GM19455 (cell line): ENCODE measurements at regions not wholly inside any gene's neighbourhood (a gene's known extent, or its start where the extent isn't known, plus 50 kb on each side); places are given as distances from the start of the nearest gene placed in this dataset.

Source experiments
- ATAC-seq: cut with Tn5 transposase; IDR thresholded peaks from one replicate; pipeline ENCODE4 v1.9.1; 2021; ENCODE audit not compliant: unreplicated experiment

DNA sequence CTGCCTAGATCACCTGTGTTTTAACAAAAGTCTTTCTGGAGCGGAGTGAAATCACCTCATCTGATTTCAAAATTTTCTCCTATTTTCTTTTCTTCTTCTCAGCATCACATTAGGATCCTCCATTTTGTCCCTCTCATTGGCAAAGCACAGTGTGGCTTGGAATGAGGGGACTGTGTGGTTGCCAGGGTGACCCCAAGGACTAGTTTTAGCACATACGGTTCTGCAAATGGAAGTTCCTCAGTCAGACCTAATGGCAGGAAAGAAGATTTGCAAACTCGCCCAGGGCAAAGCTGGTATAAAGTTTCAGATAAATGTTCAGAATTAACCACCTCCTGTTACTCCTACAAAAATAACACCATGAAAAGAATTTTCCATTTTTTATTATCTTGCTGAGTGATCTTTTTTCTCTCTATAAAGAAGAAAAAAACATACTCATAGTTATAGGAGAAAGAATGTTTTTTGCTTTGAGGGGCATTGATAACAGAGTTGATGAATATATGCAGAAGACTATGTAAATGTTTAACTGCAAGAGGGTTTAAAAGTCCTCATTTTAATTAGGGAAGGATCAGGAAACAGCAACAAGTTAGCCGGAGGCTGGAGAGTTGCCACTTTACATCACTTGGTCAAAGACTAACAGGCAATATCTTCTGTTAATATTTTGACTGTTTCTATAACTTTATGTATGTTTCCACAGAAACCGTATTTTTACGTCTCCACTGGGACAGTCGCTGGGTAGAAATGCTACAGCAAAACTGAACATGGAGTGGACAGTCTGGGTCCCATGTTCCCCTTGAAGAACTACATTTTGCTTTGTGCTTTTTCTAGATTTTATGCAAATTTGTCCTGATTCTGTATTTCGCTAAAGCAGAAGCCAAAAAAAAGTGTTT is 257.8 kb downstream of the NR2F1-AS1 start:
- ATAC-seq, result no peak

DNA sequence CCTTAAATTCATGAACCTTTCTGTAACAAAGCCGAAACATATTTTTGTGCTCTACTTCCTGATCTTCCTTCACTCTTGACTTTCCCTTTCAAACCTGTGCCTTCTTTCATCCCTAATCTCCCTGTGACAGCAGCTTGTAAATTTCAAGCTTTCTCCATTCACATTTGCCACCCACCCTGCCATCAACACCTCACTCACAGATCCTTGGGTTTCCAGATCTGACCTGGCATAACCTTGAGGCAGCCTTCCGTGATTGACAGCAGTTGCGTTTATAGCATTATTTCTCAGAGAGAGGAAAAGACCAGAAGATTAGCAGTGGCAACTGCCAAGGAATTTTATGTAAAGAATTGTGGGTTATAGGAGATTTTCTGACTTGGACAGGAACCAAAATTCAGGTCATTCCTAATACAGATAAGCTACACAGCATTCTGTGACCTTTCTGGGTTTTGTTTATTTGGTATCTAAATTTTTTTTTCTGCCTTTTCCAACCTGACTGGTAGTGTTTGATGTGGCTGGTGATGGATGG is 260.0 kb downstream of the NR2F1-AS1 start:
- ATAC-seq, result no peak

DNA sequence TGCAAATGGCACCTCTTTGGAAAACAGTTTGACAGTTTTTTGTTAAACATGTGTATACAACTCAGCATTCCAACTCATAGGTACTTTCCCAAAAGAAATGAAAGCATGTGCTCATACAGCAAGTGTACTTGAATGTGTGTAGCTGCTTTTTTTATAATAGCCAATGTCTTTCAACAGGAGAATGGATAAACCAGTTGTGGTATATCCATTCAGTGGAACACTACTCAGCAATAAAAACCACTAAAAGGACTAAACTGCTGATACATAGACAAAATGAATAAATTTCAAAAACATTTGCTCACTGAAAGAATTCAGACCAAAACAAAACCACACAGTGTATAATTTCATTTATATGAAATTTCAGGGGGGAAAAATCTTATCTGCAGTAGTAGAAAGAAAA is 267.3 kb downstream of the NR2F1-AS1 start:
- ATAC-seq, result no peak

DNA sequence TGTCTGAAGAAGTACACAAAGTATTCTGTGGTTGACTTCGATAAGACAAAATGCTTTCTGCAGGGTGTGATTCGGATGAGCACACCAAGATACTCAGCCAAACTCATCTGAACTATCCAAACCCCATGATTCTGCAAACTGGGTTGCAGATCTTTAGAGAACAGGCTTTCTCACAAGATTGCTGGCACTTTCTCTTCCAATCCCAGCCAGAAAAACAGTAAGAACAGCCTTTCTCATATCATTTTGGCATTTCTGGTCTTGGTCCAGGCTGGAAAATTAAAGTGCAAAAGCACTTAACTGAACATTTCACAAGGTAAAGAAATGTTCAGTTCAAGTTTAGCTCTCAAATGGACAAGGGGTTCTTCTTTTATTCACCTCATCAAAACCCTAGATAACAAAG is 269.1 kb downstream of the NR2F1-AS1 start:
- ATAC-seq, result no peak

DNA sequence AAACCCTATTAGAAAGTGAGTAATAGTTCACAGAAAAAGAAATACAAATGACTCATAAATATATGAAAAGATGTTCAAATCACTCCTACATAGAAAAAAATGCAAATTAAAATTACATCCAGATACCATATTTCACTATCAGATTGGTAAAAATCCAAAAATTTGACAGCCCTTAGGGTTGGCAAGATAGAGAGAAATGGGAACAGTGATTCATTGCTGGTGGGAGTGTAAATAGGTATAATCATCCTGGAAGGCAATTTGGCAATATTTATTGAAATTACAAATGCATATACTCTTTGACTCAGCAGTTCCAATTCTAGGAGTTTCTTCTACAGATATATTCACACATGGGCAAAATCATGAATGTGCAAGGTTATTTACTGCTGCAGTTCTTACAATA is 273.5 kb downstream of the NR2F1-AS1 start:
- ATAC-seq, result no peak

DNA sequence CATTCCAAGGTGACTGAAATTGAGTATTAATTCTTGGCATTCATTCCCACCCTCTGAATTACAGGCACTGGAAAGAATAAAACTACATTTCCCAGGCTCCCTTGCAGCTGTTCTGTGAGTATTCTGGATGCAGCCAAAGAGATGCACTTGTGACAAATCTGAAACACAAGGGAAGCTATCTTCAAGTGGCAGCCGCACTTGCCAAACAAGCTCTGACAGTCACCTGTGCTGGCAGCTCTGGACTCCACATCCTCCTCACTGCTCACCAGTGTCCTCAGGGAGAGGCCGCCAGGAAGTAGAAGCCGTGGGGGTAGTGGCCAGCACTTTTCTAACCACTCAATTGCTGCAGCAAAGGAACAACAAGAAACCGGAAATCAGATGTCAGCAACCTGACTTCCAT is 275.0 kb downstream of the NR2F1-AS1 start:
- ATAC-seq, result no peak

DNA sequence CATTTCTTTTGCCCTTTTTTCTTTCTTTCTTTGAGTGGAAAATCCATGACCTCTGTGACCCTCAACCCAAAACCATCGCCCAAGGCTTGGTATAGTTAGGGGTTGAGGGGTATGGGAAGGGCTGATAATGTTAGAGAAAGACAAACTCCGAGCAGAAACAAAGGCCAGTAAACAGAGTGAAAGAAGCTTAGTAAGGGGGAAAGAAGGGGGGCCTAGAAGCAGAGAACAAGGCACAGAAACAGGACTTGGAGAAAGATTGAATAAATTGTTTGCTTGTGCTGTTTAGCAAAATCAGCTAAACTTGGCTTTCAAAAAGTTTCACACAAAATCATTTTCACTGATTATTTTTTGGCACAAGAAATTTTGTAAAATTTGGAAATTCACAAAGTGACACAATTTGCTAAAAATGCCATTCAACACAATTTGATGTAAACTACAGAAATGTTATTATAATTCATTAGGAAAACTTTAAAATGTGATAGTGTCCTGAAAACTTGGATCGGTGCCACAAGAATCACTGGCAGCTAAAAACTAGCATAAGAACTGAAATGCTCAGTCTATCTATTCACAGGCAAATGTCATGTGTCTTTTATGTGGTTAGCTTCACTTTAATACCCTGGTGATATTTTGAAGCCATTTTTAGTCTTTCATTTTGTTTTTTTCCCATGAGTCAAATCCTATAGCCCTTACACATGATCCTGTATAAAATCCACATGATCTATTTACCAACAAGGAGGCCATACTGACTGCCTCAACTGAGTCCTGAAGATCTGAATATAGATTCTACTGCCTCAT is 276.4 kb downstream of the NR2F1-AS1 start:
- no peak for ATAC-seq

DNA sequence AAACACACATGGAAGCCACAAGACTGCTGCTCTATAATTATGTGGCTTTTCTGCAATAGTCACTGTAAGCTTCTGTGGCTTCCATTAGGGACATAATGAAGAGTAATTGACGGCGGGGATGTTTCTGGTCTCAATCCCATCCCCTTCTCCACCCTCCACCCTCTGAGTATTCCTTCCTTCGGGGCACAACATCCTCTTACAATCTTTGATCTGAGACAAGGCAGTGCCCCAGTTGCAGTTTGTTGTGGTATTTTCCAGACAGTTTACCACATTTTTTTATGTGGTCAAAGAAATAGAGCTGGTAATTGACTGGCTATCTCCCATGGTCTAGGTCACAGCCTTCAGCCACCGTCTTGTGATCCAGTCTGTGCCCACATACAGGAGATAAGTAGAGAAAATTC is 277.7 kb downstream of the NR2F1-AS1 start:
- no peak for ATAC-seq

DNA sequence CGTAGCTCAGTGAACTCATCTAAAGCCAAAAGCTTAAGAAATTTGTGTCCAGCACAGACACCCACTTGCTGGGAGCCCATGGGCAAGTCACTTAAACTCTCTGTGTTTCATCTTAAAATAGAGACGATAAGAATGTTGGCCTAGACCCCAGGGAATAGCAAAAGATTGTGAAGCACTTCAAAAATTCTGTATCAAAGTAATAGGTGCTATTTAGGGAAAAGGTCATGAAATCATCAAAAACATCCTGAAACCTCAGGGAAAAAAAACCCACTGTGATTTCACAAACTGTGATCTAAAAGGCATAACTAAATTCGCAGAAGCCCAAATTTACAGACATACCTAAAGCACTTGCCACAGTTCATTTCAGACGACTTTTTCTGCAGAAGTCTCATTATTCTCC is 278.3 kb downstream of the NR2F1-AS1 start:
- ATAC-seq, result no peak

DNA sequence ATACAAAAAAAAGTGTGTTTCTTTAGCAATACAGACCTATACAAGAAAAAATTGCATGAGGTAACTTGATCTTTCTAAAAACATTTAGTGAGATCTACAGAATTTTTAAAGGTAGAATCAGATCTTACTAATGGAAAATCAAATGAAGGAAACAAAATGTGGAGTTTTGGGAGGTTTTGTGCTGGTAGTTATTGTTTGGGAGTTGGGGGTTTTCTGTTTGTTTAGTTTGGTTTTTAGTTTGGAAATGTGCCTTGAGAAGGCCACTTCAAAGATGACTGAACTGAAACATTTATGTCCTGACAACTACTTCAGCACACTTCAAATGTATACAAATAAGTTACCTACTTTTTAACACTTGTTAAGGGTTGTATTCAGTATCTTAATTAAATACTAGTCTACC is 280.1 kb downstream of the NR2F1-AS1 start:
- ATAC-seq, result no peak

DNA sequence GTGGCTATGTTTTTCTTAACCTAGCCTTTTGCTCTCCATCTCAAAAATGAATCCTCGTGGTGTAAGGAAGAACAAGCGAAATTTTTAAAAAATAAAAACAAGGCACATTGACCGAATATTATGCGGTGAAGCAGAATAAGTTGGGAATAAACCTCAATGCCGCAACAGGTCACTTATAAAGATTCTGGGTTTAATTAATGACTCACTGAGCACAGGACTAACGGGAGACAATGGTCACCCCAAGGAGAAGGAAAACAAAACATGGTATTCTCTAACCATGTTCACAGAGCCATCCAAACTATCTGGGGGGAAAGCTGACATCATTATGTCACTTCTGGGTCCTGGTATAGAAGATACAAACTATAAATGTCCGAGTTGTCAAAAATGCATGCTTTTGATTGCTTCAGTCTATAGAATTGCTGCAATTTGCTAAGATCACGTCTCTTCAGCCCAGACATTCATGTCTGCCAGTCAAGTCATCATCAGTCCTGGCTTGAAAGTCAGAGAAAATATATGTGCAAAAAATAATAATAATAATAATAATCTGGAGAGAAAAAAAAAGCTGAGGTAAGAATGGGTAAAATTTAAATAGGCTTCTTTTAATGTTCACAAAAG is 280.6 kb downstream of the NR2F1-AS1 start:
- no peak for ATAC-seq

DNA sequence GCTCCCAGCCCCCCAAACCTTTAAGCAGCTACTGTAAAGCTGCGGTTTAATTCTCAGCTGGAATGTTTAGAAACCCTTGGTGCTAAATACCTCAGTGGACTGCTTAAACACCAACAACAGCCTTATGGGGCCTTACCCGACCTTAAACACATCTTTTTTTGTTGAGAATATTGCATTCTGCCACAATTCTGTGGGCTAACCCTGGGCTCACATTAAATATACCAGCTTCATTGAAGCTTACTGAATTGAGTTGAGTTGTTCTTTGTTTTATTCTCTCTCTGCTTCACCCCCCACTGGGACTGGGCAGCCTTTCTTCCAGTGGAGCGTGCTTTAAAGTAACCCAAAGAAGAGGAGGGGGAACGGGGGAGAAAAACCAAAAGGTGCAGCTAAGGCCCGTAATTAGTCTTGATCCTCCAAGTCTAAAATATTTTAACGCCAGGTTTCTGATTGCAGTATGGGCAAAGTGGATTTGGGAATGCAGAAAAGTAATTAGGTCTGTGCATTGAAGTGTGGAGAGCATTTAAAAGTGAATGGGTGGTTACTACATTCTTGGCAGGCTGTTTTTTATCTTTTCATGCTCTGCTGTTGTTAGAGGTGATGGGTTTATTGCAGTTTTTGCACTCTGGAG is 281.2 kb downstream of the NR2F1-AS1 start:
- ATAC-seq, result no peak

DNA sequence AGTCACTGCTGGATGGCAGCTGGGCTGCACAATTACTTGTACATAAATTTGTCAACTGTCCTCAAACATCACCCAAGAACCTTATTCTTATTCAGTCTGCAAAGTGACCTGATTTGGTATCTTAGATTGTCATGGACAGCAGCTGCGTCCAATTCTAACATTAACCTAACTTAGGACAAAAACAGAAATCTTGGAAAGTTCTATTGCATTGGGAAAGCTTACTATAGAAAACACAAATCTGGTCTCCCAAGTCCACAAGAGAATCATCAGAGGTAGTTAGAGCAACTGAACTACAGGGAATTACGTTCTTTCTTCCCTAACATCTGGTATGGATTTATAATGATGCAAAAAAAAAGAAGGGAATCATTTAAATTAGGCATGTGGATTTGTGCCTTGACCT is 283.9 kb downstream of the NR2F1-AS1 start:
- no peak for ATAC-seq

DNA sequence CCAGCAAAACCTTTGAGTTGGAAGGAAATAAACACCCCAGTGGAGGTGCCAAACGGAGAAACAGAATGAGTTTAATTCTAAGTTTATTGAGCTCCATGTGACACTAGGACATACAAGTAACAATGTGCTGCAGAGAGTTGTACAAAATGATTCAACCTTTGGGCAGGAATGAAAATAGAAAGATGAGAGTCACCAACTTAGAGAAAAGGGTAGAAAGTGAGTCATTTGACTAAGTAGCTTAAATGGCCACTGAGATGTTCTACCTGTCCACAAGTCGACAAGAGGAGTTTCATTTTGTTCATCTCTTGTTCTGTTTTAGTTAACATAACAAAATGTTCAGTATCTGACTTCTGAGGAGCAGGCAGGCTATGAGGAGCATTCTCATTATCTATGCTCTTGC is 284.7 kb downstream of the NR2F1-AS1 start:
- ATAC-seq, result no peak

DNA sequence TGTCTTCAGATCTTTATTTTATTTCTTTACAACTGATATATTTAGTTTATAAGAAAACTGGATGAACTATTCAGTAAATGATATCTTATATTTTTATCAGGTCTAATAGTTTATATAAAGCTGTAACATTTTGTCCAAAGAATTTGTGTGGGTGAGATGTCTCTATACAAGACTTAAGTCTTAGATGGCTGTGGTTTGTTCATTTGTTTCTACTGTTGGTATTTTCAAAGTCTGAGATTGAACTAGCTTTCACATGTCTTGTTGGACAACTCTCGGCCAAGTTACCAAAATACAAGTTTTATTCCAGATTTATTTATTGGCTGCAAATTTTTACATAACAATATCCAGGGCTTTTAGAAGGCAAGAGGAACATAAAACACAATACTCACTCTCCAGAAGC is 286.0 kb downstream of the NR2F1-AS1 start:
- no peak for ATAC-seq

DNA sequence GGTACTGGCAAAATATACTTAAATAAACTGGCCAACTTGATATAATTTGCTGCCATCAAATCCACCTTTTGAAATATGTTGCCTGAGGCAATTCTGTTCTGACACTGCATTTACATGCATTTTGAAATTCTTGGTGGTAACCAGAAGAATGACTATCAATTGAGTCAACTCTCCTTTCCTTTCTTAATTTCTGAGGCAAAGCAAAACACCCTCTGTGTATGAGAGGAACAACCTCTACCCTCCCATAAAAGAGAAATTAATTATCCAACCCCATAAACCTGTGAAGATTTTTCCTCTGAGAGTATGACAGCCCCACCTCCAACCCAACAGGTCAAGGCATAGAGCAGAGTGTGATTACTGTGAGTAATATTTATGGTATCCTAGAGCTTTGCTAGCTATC is 286.8 kb downstream of the NR2F1-AS1 start:
- ATAC-seq, result no peak

DNA sequence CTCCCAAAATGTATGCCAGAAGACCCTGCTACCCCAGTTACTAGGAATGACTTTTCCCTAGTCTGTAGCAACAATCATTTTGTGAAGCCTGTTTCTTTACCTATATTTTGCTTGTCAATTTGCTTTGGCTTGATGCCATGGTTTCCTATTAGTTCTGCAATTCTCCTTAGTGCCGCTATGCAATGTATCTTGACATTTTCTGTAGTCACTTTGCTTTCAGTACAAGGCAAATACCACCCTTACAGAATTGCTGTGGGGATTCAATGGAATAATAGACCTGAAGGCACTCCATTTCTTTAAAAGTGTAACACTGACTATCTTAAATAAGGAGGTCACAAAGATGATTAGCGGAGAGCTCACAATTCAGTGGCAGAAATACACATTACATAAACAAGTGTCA is 291.1 kb downstream of the NR2F1-AS1 start:
- no peak for ATAC-seq

DNA sequence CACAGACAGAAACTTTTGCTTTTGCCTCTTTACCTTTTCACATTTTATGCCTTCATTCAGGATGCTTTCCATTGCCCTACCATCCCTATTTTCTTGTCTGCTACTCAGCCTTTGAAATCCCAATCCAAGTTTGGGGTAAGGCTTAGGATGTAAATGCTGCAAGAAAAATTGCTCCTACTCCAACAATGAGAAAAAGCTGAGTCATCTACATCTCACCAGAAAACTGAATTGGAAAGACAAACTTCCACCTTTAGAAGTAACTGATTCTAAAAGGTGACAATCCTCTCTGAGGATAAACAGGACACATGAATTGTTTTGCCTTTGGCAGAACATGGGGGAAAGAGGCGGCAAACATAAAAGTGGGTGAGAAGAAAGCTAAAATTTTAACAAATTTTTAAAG is 295.6 kb downstream of the NR2F1-AS1 start:
- no peak for ATAC-seq

DNA sequence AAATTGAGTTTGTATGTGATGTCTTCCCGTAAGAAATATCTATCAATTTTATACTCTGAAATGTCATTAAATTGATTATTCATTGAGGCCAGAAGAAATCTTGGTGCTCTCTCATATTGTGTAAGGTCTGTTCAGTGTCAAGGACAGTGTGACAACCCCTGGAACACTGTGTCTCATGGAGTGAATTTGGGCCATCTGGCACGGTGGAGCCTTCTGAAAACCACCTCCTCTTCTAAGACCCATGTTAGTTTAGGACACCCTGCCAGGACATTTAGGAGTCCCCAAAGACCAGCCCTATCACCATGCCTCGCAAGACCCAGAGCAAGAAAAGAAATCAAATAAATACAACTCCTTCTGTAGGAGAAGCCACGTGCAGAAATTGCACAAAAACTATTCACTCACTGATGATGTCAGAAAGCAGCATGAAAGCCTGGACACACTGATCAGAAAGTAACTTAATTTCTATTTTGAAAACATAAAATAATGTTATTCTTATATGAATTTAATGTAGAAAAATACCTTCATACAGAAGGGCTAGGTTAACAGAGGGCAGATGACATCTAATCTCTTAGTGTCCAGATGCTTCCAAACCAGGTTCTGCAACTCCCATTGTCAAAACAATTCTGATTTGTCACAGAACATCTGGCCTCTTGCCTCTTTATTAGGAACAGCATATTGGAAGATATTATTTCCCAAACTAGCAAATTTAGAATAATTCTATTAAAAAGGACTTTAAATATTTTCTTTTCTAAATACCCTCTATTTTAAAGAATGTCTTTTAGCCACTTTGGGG is 298.8 kb downstream of the NR2F1-AS1 start:
- no peak for ATAC-seq

DNA sequence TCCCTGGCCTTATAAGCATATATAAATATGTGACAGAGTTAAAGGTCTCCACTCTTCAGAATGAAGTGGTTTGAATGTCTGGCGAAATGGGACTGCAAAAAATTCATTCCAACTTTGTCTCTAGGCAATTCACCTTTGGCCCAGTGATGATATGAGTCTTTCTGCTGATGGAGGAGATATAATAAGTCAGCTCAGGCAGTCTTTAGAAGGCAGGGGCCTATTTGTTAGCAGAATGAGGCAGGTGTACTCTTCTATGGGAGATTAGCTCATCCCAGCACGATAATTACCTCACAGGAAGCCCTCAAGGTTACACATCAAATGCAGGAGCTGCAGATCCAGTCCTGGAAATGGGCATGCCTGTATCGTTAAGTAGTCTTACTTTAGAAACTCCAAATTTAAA is 300.5 kb downstream of the NR2F1-AS1 start:
- no peak for ATAC-seq
